HL-60/S4 (cell line): ENCODE measurements at regions not wholly inside any gene's neighbourhood (a gene's known extent, or its start where the extent isn't known, plus 50 kb on each side); places are given as distances from the start of the nearest gene placed in this dataset.

ENCODE experiments used
- in situ Hi-C: fragments of 300-500 bp; cut with MboI; formaldehyde crosslinking; loops from 2 replicates; pipeline ENCODE4 v1.14.3; 2022; ENCODE audit warnings: low sequenced_read_pairs

DNA sequence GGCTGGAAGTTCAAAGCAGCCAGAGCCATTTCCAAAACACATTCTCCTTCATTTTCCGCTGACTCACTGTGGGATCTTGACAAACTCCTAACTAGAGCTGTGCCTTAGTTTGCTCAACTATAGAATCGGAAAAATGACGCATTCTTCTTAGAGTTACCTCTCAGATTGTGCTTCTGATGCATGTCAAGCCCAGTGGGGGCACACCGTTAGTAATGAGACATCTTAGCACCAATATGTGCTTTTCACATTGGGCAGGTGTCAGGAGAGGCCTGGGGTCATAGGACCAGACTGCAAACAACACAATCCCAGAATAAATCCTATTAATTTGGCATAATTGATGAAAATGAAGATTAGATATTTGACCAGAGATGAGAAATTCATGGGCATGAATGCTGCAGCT lies 71.3 kb upstream of the UBE3A start:
- in situ Hi-C loops, result no loop called here

DNA sequence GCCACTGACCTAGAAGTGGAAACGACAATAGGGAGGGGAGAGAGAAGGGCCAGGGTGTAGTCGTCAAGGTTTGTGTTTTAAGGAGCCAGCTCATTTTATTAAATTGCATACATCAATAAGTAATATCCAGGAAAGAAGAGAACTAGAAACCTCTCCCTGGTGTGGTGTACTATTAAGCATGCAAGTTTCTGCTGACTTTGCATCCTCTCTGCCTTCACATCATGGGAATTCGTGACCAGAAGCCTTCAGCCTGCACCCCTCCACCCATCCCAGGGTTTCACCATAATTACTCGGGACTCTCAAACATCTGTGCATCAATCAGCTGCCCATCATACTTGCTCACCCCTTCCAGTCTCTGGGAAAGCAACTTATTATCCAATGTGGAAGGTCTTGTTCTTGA lies 70.9 kb upstream of the UBE3A start:
- in situ Hi-C loops, result no loop called here

DNA sequence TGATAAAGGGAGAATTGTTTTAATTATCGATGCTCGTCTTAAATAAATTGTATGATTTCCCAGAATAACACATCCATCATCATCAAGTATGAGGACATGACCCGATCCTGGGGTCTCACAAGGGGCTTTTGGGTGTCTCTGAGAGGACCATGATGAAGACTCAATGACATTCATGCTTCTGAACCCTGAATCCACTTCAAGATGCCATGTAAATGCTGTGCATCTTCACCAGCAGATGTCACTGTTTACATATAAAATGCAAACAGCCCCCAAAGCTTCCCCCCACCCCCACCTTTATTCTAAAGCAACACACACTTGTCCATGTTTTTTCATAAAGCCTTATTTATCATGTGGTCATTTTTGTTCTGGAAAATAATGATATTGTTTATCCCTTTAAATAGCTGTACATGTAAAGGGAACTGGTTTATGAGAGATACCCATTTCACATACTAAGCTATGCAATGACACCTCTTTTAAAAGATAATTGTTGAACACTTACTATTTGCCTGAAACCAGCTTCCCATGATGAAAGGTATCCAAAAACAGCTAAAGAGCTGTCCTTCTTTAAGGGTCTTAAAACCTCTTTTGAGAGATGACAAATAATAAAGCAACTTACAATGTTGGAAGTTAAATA lies 69.7 kb upstream of the UBE3A start:
- in situ Hi-C loops, result no loop called here

DNA sequence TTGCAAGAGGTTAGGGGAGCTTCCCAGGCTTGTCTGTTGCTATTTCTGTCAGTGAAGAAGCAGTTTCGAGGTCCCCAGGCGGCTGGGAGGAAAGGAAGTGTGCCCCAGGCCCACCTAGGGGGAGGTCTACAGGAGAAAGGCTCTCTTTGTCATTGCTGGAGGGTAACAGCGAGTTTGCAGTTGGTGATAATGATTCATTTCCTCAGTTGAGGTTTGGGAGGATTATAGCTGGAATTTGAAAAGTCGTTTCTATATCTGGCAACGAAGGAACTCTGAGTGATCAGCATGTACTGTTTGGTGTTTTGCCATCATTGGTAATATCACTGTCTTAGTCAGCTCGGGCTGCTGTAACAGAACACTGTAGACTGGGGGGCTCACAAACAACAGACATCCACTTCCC lies 65.5 kb upstream of the UBE3A start:
- in situ Hi-C loops, result no loop called here

DNA sequence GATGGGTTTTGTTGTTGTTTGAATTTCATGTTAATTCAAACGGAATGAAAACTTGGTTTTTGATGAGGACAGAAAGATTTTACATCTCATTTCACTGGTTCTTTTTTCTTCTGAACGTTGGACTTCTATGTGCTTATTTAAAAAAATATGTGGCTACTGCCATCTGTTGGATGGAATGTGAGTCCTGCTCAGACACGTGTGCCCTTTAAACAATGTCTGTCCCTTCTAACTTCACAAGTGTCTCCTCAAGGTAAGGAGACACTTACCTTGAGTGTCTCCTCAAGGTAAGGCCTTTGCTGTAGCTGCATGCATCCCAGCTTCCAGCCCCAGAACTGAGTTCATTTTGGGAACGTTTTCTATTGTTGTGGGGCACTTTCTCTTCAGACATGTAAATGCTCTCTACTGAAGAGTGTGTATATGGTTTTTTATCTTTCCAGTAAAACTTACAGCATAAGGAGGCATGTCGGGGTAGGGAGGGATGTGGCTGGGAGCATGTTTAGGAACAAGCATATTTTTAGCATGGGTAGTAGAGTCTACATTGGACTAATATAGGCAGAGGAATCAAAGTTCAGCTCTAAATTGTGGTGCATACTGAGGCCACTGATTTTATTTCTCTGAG lies 63.1 kb upstream of the UBE3A start:
- in situ Hi-C loops, result no loop called here

DNA sequence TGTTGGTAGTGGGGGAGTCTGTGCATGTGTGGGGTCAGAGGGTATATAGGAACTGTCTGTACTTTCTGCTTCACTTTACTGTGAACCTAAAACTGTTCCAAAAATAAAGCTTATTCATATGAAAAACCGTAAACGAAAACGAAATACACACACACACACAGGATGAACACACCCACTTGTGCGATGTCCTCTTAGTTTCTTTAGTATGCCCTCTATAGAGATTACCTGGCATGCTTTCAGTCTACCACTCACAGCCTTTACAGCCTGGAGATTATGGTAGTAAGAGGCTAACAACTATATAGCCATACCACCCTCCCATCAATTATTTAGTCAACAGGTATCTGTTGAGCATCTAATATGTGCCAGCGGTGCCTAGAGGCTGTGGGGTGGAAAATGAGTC lies 60.0 kb upstream of the UBE3A start:
- in situ Hi-C loops, result no loop called here

DNA sequence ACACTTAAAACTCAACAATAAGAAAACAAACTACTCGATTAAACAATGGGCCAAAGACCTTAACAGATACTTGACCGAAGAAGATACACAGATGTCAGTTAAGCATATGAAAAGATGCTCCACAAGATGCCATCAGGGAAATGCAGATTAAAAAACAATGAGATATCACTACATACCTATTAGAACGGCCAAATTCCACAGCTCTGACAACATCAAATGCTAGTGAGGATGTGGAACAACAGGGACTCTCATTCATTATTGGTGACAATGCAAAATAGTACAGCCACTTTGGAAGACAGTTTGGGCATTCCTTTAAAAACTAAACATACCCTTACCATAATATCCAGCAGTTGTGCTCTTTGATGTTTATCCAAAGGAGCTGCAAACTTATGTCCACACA lies 59.1 kb upstream of the UBE3A start:
- in situ Hi-C loops, result no loop called here

DNA sequence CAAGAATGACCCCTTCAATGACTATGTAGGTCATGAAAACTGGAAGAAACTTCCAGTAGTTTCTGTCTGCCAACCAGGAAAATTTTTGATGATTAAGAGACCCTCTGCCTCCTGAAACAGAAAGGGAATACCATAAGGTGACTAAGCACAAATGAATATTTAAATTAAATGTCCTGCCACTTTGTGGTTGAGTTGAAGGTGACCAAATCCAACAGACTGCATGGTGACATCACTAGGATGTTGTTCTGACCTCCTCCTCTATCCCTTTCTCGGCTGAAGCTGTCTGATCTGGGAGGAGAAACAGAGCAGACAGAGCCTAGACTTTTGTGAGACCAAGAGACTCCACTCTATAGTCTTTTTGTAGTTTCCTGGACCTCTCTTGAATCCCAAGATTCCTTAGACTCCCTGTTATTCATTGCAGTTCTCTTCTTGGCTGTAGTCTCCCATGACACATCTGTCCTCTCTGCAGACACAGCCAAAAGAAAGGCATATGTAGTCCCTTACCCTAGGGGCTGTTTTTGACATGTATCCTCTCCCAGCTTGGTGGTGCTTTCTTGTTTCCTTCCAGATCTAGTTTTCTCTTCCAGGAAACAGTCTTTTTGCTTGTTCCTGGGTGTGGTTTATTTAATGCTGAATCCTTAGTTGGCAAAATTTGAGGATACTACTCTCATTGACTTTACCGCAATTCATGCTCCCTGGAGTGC lies 55.2 kb upstream of the UBE3A start:
- in situ Hi-C loops, result no loop called here

DNA sequence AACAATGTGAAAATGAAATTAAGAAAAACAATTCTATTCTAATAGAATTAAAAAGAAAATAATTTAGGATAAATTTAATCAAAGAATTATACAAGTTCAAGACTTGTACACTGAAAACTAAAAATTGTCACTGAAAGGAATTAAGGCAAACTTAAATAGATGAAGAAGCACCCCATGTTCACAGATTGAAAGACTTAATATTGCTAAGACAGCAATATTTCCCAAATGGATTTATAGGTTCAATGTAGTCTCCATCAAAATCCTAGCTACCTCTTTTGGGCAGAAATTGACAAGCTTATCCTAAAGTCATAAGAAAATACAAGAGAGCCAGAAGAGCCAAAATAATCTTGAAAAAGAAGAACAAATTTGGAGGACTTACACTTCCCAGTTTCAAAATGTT lies 53.5 kb upstream of the UBE3A start:
- in situ Hi-C loops, result no loop called here
